ENCODE measurements at regions not wholly inside any gene's neighbourhood (a gene's known extent, or its start where the extent isn't known, plus 50 kb on each side); places are given as distances from the start of the nearest gene placed in this dataset.

DNA sequence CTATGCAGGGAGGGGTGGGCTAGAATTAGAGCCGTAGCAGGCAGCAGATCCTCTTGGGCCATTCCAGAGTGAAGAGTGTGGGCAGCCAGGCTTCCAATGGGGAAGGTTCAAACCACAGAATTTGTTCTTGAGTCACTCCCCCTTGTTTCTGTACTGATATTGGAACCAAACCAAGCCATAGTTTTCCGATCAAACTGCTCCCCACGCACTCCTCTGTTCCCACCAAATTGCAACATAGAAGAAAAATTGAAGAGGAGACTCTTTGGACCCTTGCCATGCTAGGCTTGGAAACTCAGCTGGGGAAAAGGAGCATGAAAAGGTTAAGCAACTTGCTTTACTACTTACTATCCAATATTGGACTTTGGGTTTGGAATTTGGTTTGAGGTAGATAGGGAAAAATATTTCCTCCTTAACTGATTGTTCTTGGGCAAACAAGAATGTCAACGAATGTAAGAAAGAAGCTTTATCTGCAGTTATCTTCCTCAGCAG is 165.8 kb upstream of the NR3C1 start:
- H3K36me3 ChIP-seq = no peaks in the 10 kb centered on the region
- TF ChIP-seq CTCF (IDR thresholded peaks at IDR 0.05) = no peak
- no peak for TF ChIP-seq POLR2AphosphoS5 (IDR thresholded peaks at IDR 0.05; ENCODE audit: insufficient read depth in 1 of 2, low read depth in 1 of 2)
- no peak for TF ChIP-seq POLR2A (IDR thresholded peaks at IDR 0.05)
- H3K4me1 ChIP-seq = no peaks in the 10 kb centered on the region
- H3K4me3 ChIP-seq = no peak overlapping the region
- no peaks in the 10 kb centered on the region for H3K9me3 ChIP-seq
- intact Hi-C loops (cut with DNase I) = no loop called here
- H3K27me3 ChIP-seq = no peaks in the 10 kb centered on the region
- H3K27ac ChIP-seq = no peak overlapping the region
- no peak for DNase-seq (ENCODE audit: extremely low spot score in 2 of 2)

- intact Hi-C loops (cut with DNase I) = no loop called here
- TF ChIP-seq POLR2AphosphoS5 (IDR thresholded peaks at IDR 0.05; ENCODE audit: insufficient read depth in 1 of 2, low read depth in 1 of 2) (no peak), POLR2A (IDR thresholded peaks at IDR 0.05) (no peak), CTCF (IDR thresholded peaks at IDR 0.05) (no peak)
These were observed 164.4 kb upstream of the NR3C1 start for GRCh38 chr5:143567583-143568504.

GRCh38 chr5:143566139-143566538 is 162.7 kb upstream of the NR3C1 start:
- TF ChIP-seq POLR2AphosphoS5 (IDR thresholded peaks at IDR 0.05; ENCODE audit: insufficient read depth in 1 of 2, low read depth in 1 of 2) (no peak), POLR2A (IDR thresholded peaks at IDR 0.05) (no peak), CTCF (IDR thresholded peaks at IDR 0.05) (no peak)
- H3K4me3 ChIP-seq = no peak overlapping the region
- no peaks in the 10 kb centered on the region for H3K4me1 ChIP-seq
- DNase-seq (ENCODE audit: extremely low spot score in 2 of 2) = no peak
- H3K27ac ChIP-seq = no peak overlapping the region
- intact Hi-C loops (cut with DNase I) = no loop called here
- no peaks in the 10 kb centered on the region for H3K27me3 ChIP-seq
- no peaks in the 10 kb centered on the region for H3K9me3 ChIP-seq
- no peaks in the 10 kb centered on the region for H3K36me3 ChIP-seq

More at GRCh38 chr5:143567583-143568504, 164.4 kb upstream of the NR3C1 start:
- Histone ChIP-seq H3K4me1 (no peaks in the 10 kb centered on the region), H3K36me3 (no peaks in the 10 kb centered on the region), H3K9me3 (no peaks in the 10 kb centered on the region), H3K27ac (no peak overlapping the region), H3K4me3 (no peak overlapping the region), H3K27me3 (no peaks in the 10 kb centered on the region)
- no peak for DNase-seq (ENCODE audit: extremely low spot score in 2 of 2)

DNA sequence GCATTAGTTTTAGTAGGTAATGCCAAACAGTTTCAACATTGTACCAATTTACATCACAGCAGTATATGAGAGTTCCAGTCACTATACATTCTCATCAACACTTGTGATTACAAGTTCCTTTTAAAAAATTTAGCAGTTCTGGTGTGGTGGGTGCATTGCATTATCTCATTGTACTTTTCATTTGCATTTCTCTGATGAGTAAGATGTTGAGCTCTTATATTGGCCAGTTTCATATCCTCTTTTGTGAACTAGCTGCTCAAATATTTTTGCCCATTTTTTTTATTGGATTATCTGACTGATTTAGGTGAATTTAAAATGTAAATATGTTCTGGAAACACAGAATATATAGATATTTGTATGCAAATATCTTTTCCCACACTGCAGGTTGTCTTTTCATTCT is 160.9 kb upstream of the NR3C1 start:
- H3K9me3 ChIP-seq = no peaks in the 10 kb centered on the region
- DNase-seq (ENCODE audit: extremely low spot score in 2 of 2) = no peak
- TF ChIP-seq POLR2A (IDR thresholded peaks at IDR 0.05) (no peak), POLR2AphosphoS5 (IDR thresholded peaks at IDR 0.05; ENCODE audit: insufficient read depth in 1 of 2, low read depth in 1 of 2) (no peak), CTCF (IDR thresholded peaks at IDR 0.05) (no peak)
- no peak overlapping the region for H3K4me3 ChIP-seq
- H3K27ac ChIP-seq = no peak overlapping the region
- no peaks in the 10 kb centered on the region for H3K36me3 ChIP-seq
- H3K4me1 ChIP-seq = no peaks in the 10 kb centered on the region
- H3K27me3 ChIP-seq = no peaks in the 10 kb centered on the region
- intact Hi-C loops (cut with DNase I) = no loop called here

- H3K36me3 ChIP-seq = no peaks in the 10 kb centered on the region
- H3K27me3 ChIP-seq = no peaks in the 10 kb centered on the region
- no peak overlapping the region for H3K4me3 ChIP-seq
- H3K9me3 ChIP-seq = no peaks in the 10 kb centered on the region
- intact Hi-C loops (cut with DNase I) = no loop called here
- H3K4me1 ChIP-seq = no peaks in the 10 kb centered on the region
- no peak for DNase-seq (ENCODE audit: extremely low spot score in 2 of 2)
- TF ChIP-seq POLR2AphosphoS5 (IDR thresholded peaks at IDR 0.05; ENCODE audit: insufficient read depth in 1 of 2, low read depth in 1 of 2) (no peak), CTCF (IDR thresholded peaks at IDR 0.05) (no peak), POLR2A (IDR thresholded peaks at IDR 0.05) (no peak)
- no peak overlapping the region for H3K27ac ChIP-seq
These were observed 159.4 kb upstream of the NR3C1 start for GRCh38 chr5:143562935-143563334.
